HUES64 (cell line): ENCODE measurements at regions not wholly inside any gene's neighbourhood (a gene's known extent, or its start where the extent isn't known, plus 50 kb on each side); places are given as distances from the start of the nearest gene placed in this dataset.

Experiments used
- H3K27ac ChIP-seq: 2 replicates; pipeline ENCODE4 v1.7.0; 2013; ENCODE audit warnings: low read depth, low read length, inconsistent platforms
- H3K27me3 ChIP-seq: 2 replicates; pipeline ENCODE4 v1.6.1; 2013; ENCODE audit warnings: mild to moderate bottlenecking, low read length; ENCODE audit not compliant: insufficient read depth
- H3K36me3 ChIP-seq: 2 replicates; pipeline ENCODE4 v1.6.1; 2013; ENCODE audit warnings: mild to moderate bottlenecking, low read length; ENCODE audit not compliant: insufficient read depth
- H3K4me1 ChIP-seq: 2 replicates; pipeline ENCODE4 v1.6.1; 2013; ENCODE audit warnings: mild to moderate bottlenecking, low read length, moderate library complexity; ENCODE audit not compliant: insufficient read depth
- H3K4me3 ChIP-seq: 2 replicates; pipeline ENCODE4 v1.5.1; 2013; ENCODE audit warnings: mild to moderate bottlenecking, low read length, moderate library complexity
- H3K9ac ChIP-seq: 2 replicates; pipeline ENCODE4 v1.6.1; 2013; ENCODE audit warnings: mild to moderate bottlenecking, low read depth, low read length
- H3K9me3 ChIP-seq: 2 replicates; pipeline ENCODE4 v1.6.1; 2013; ENCODE audit warnings: low read depth, low read length; ENCODE audit not compliant: insufficient read depth
- whole genome bisulfite sequencing: fragments of 150-250, 120-280 bp; methylation state at CpG from one replicate; pipeline ENCODE4 v1.1.7; 2013; ENCODE audit warnings: missing lambda C conversion rate; 5-methylcytosine and 5-hydroxymethylcytosine counted together

GRCh38 chr5:82622205-82622604, 344.1 kb upstream of the RPS23 start:
- no peak overlapping the region for H3K27ac ChIP-seq
- no peaks in the 10 kb centered on the region for H3K4me1 ChIP-seq
- 97% methylated on average over 3 of the region's 4 CpGs for WGBS
- no peak overlapping the region for H3K4me3 ChIP-seq
- no peaks in the 10 kb centered on the region for H3K9me3 ChIP-seq
- H3K36me3 ChIP-seq = no peaks in the 10 kb centered on the region
- H3K27me3 ChIP-seq = no peaks in the 10 kb centered on the region
- no peak overlapping the region for H3K9ac ChIP-seq

- Histone ChIP-seq H3K27me3 (no peaks in the 10 kb centered on the region), H3K27ac (no peak overlapping the region), H3K9ac (no peak overlapping the region), H3K9me3 (no peaks in the 10 kb centered on the region), H3K4me1 (no peaks in the 10 kb centered on the region), H3K36me3 (no peaks in the 10 kb centered on the region), H3K4me3 (no peak overlapping the region)
- 87% methylated on average over 2 of the region's 3 CpGs for WGBS
Measured at GRCh38 chr5:82620957-82621600, 342.9 kb upstream of the RPS23 start.

- H3K9me3 ChIP-seq = no peaks in the 10 kb centered on the region
- H3K27ac ChIP-seq = no peak overlapping the region
- H3K4me1 ChIP-seq = no peaks in the 10 kb centered on the region
- H3K4me3 ChIP-seq = no peak overlapping the region
- H3K36me3 ChIP-seq = no peaks in the 10 kb centered on the region
- 96% methylated on average over 3 of the region's 3 CpGs for WGBS
- no peak overlapping the region for H3K9ac ChIP-seq
- no peaks in the 10 kb centered on the region for H3K27me3 ChIP-seq
Measured at GRCh38 chr5:82619097-82619496, 340.9 kb upstream of the RPS23 start.

- Histone ChIP-seq H3K9me3 (no peaks in the 10 kb centered on the region; the same call in 1 of the 2 replicates), H3K27me3 (no peaks in the 10 kb centered on the region), H3K4me3 (no peak overlapping the region), H3K27ac (no peak overlapping the region), H3K4me1 (no peaks in the 10 kb centered on the region), H3K9ac (no peak overlapping the region), H3K36me3 (no peaks in the 10 kb centered on the region)
- 69% methylated on average over 3 of the region's 3 CpGs for WGBS
Measured at GRCh38 chr5:82614706-82615105, 336.6 kb upstream of the RPS23 start.

- H3K27ac ChIP-seq = no peak overlapping the region
- no peak overlapping the region for H3K9ac ChIP-seq
- H3K9me3 ChIP-seq = no peaks in the 10 kb centered on the region; the same call in 1 of the 2 replicates
- no peaks in the 10 kb centered on the region for H3K4me1 ChIP-seq
- H3K4me3 ChIP-seq = no peak overlapping the region
- no peaks in the 10 kb centered on the region for H3K27me3 ChIP-seq
- H3K36me3 ChIP-seq = no peaks in the 10 kb centered on the region
Measured at GRCh38 chr5:82613891-82614290, 335.7 kb upstream of the RPS23 start.

- H3K36me3 ChIP-seq = no peaks in the 10 kb centered on the region
- H3K27ac ChIP-seq = no peak overlapping the region
- H3K27me3 ChIP-seq = no peaks in the 10 kb centered on the region
- H3K4me3 ChIP-seq = no peak overlapping the region
- no peak overlapping the region for H3K9ac ChIP-seq
- whole genome bisulfite sequencing = 93% methylated on average over 3 of the region's 3 CpGs
- H3K9me3 ChIP-seq = no peaks in the 10 kb centered on the region; the same call in 1 of the 2 replicates
- H3K4me1 ChIP-seq = no peaks in the 10 kb centered on the region
Measured at GRCh38 chr5:82610686-82611085, 332.5 kb upstream of the RPS23 start.

GRCh38 chr5:82605441-82605973, 327.4 kb upstream of the RPS23 start:
- no peak overlapping the region for H3K4me3 ChIP-seq
- H3K9me3 ChIP-seq = no peaks in the 10 kb centered on the region
- H3K36me3 ChIP-seq = no peaks in the 10 kb centered on the region
- no peaks in the 10 kb centered on the region for H3K27me3 ChIP-seq
- no peak overlapping the region for H3K9ac ChIP-seq
- H3K4me1 ChIP-seq = no peaks in the 10 kb centered on the region
- H3K27ac ChIP-seq = no peak overlapping the region
- 90% methylated on average over 2 of the region's 2 CpGs for WGBS

- H3K27me3 ChIP-seq = no peaks in the 10 kb centered on the region
- H3K9ac ChIP-seq = no peak overlapping the region
- WGBS = 95% methylated on average over 8 of the region's 8 CpGs
Measured at GRCh38 chr5:82603033-82603987, 325.2 kb upstream of the RPS23 start.

GRCh38 chr5:82601861-82602260, 323.7 kb upstream of the RPS23 start:
- no peaks in the 10 kb centered on the region for H3K9me3 ChIP-seq
- H3K9ac ChIP-seq = no peak overlapping the region
- H3K4me1 ChIP-seq = no peaks in the 10 kb centered on the region; the same call in 1 of the 2 replicates
- no peak overlapping the region for H3K4me3 ChIP-seq
- no peaks in the 10 kb centered on the region for H3K36me3 ChIP-seq
- 100% methylated on average over 1 of the region's 1 CpG for WGBS
- H3K27me3 ChIP-seq = no peaks in the 10 kb centered on the region
- no peak overlapping the region for H3K27ac ChIP-seq

More at GRCh38 chr5:82603033-82603987, 325.2 kb upstream of the RPS23 start:
- H3K36me3 ChIP-seq = no peaks in the 10 kb centered on the region
- no peak overlapping the region for H3K27ac ChIP-seq
- H3K9me3 ChIP-seq = no peaks in the 10 kb centered on the region
- H3K4me1 ChIP-seq = no peaks in the 10 kb centered on the region
- no peak overlapping the region for H3K4me3 ChIP-seq

- Histone ChIP-seq H3K27ac (no peak overlapping the region), H3K9ac (no peak overlapping the region), H3K4me1 (no peaks in the 10 kb centered on the region; the same call in 1 of the 2 replicates), H3K27me3 (no peaks in the 10 kb centered on the region), H3K9me3 (no peaks in the 10 kb centered on the region), H3K36me3 (no peaks in the 10 kb centered on the region), H3K4me3 (no peak overlapping the region)
- WGBS = 92% methylated on average over 3 of the region's 3 CpGs
Measured at GRCh38 chr5:82601077-82601476, 322.9 kb upstream of the RPS23 start.

GRCh38 chr5:82599692-82600091, 321.5 kb upstream of the RPS23 start:
- no peaks in the 10 kb centered on the region for H3K36me3 ChIP-seq
- H3K27me3 ChIP-seq = no peaks in the 10 kb centered on the region
- H3K4me1 ChIP-seq = peaks cover 8% of the 10 kb centered on the region
- 100% methylated on average over 1 of the region's 1 CpG for WGBS
- no peak overlapping the region for H3K4me3 ChIP-seq
- no peaks in the 10 kb centered on the region for H3K9me3 ChIP-seq
- H3K9ac ChIP-seq = no peak overlapping the region
- no peak overlapping the region for H3K27ac ChIP-seq
